ENCODE measurements at regions not wholly inside any gene's neighbourhood (a gene's known extent, or its start where the extent isn't known, plus 50 kb on each side); places are given as distances from the start of the nearest gene placed in this dataset.

DNA sequence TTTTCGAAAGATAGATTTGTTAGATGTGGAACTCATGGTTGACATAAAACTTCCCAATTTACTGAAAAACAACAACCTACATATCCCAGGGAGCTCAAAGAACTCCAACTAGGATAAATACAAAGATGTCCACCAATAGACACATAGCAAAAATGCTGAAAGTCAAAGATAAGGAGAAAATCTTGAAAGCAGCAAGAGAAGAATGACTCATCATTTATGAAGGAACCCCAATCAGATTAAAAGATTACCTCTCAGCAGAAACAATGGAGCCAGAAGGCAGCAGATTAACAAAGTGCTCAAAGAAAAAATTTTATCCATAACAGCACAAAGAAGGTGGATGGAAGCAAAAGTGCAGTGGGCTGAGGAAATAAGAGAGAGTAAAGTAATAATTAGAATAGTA is 908.6 kb downstream of the SORCS3 start:
- no peak for DNase-seq (ENCODE audit: low read depth)

DNA sequence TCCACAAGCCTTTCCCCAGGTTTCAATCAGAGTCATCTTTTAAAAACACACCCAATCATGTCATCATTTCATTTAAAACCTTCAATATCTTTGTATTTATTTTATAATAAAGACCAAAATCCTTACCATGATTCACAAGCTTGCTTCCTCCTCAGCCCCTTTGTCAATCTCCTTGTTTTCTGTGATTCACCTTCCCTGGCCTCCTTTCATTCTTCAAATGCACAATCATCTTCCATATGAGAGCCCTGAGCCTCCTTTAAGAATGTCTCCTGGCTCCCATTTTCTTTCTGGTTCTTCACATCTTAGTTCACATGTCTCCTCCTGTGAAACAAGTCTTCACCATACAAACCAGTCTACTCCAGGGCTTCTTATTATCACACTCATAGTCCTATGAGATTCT is 904.0 kb downstream of the SORCS3 start:
- no peak for DNase-seq (ENCODE audit: low read depth)

DNA sequence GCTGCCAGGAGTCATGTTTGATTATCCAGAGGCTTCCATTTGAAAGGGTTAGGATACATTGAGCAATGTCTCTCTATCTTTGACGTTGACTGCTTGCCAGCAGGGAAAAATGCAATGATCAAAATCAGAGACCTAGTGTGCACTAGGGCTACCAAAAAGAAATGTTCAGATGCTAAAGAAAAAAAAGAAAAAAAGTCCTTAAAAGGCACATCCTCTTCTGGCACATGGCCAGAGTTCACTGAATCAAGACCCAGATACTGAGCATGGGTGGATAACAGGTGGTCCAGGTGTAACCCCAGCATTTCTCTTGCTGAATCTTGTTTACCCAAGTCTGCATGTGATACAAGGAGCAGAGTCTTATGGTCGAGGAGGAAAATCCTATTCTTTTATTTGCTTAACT is 899.3 kb downstream of the SORCS3 start:
- DNase-seq (ENCODE audit: low read depth) = no peak

DNA sequence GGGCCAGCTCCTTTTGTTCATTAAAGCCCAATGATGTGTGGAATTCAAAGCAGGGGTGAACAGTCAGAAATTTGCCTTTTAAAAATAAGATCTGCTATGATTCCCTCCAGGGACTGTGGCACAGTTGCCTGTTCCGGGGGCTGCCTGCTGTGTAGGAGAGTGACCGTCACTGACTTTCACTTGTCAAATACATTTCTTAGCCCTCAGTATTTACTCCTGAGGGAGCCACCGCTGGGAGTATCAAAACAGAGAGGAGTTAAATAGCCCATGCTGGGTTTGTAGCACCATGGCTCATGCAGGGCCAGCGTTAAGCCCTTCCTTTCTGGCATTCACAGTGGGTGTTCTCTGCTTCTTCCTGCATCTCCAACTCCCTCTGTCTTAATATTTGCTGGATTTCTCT is 897.8 kb downstream of the SORCS3 start:
- DNase-seq (ENCODE audit: low read depth) = no peak

DNA sequence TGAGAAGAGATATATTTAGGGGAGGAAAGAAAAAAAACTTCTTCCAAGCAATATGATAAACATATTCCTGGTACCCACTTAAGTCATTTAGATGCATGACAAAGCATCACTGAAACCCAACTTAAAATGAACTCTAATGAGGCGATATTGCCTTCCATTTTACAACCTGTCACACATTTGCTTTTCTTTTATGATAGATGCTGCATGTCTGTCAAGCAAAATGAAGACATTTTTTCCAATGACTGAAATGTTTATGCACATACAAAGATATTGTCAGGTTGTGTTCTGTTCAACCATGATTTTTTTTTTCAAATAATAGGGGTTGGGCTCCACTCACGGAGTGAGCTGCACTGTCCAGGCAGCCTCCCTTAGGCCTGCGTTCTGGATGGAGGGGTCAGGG is 894.4 kb downstream of the SORCS3 start:
- DNase-seq (ENCODE audit: low read depth) = no peak

DNA sequence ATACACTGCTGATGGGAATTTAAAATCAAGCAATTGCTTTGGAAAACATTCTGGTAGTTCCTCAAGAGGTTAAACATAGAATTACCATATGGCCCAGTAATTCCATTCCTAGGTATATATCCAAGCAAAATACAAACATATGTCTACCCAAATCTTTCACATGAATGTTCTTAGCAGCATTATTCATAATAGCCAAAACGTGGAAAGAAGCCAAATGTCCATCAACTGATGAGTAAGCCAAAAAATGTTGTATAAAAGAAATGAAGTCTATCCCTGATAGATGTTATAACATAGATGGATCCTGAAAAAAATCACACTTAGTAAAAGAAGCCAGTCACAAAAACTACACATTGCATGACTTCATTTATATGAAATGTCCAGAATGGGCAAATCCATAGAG is 893.0 kb downstream of the SORCS3 start:
- no peak for DNase-seq (ENCODE audit: low read depth)

DNA sequence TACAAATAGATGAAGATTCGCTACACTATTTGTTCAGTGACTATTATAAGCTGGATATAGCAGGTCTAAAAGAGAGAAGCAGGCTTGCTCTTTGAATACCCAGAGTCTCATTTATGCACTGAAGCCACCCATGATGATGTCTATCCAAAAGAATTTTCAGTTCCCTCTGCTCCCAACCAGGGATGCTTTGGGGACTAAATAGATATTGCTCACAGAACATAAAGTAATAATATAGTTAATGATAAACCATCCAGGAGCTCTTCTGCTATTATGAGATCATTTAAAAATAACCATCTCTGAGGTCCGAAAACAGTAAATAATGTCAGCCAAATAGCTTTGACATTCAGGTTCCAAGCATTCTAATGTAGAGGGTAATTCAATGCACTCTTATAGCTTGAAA is 875.4 kb downstream of the SORCS3 start:
- DNase-seq (ENCODE audit: low read depth) = no peak

DNA sequence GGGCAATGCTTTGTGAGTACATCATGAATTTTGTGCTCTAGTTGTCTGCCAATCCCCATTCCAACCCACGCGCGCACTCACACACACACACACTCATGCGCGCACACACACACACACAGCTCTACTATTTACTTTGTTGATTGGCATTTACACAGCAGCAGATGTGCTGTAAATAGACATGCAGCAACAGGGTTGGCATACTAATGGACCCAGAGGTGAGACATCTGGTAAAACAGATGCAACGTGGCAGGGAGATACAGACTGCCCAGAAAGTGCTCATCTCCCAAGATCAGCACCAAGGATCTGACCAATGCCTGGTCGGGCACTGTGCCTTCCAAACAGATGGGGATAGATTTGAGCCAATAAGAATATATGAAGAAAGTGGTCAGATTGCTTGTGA is 873.0 kb downstream of the SORCS3 start:
- DNase-seq (ENCODE audit: low read depth) = no peak

DNA sequence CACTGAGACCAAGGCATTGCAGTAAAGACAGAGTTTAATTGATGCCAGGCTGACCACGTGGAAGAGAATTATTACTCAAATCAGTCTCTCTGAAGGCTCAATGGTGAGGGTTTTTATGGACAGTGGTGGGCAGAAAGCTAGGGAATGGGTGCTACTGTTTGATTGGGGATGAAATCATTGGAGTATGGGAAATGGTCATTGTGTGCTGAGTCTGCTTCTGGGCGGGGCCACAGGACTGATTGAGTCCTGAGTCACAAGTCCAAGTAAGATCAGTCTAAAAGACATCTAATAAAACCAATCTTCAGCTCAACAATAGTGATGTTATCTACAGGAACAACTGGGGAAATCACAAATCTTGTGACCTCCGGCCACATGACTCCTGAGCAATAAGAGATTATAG is 868.4 kb downstream of the SORCS3 start:
- no peak for DNase-seq (ENCODE audit: low read depth)

DNA sequence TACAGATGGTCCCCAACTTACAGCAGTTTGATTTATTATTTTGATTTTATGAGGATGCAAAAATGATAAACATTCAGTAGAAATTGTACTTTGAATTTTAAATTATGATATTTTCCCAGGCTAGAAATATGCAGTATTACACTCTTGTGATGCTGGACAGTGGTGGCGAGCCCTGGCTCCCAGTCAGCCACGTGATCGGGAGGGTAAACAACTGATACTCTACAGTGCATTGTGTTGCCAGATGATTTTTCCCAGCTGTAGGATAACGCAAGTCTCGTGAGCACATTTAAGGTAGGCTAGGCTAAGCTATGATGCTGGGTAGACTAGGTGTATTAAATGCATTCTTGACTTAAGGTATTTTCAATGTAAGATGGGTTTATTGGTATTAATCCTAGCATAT is 865.2 kb downstream of the SORCS3 start:
- no peak for DNase-seq (ENCODE audit: low read depth)

DNA sequence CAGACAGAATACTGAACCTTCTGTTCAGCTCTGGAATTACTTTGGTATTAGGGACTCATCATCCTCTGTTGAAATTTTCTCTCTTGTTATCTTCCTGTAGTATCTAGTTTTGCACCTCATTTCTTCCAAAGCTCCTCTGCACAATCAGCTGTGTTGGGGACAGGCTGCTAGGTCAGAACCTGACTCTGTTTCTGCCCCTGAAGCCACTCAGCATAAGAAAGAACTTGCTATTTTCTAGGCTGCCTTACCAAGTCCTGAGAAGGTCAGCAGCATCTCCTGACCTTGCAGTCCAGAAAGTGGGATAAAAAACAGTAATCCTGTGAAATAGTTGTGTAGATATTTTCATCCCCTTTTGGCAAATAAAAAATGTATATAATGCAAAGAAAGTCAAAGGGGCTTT is 862.6 kb downstream of the SORCS3 start:
- no peak for DNase-seq (ENCODE audit: low read depth)

DNA sequence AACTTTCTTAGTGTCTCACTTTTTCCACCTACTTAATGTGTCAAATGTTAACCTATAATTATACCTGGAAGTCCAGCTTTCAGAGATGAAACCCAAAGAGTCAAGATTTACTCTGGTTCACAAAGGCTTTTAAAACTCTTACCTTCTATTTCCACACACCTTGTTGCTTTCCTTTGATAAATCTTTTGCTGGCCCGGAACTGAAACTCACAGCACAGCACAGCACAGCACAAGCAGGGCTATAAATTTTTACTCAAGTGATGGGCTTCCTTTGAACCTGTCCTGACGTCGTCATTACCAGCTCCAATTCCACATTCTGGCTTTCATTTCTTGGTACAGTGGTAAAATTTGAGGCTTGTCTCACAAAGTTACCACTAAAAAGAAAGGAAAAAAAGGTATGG is 861.0 kb downstream of the SORCS3 start:
- no peak for DNase-seq (ENCODE audit: low read depth)

DNA sequence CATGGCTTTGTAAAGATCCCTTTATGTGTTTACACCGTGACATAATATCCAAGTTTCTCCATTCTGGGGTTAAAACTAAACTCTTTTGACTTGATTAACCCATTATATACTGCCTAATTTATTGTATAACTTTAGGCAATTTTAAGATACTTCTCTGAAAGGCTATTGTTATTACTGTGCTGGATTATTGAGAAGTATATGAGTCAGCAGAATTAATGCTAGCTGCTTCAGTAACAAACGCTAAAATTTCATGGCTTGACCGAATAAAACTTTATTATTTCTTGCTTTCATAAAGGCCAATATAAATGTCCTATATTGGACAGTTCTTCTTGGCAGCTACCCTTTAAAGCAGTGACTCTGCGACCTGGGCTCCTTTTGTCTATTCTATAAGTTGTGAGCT is 853.9 kb downstream of the SORCS3 start:
- DNase-seq (ENCODE audit: low read depth) = no peak

DNA sequence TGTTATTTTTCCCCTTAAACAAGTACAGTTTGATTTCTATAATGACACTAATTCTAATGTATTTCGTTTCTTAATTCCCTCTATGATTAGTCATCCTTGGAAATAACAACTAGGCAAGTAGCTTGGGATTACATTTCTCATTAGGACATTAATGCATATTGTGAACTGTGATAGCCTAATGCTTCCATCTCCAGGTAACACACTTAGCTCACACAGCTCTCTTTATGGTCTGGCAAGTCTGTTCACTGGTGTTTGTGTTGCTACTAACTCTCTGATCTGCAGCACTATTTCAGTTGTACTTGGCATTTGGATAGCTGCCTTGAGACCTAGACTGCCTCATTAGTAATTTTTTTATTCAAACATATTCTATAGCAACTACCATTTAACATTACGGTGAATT is 853.2 kb downstream of the SORCS3 start:
- no peak for DNase-seq (ENCODE audit: low read depth)

DNA sequence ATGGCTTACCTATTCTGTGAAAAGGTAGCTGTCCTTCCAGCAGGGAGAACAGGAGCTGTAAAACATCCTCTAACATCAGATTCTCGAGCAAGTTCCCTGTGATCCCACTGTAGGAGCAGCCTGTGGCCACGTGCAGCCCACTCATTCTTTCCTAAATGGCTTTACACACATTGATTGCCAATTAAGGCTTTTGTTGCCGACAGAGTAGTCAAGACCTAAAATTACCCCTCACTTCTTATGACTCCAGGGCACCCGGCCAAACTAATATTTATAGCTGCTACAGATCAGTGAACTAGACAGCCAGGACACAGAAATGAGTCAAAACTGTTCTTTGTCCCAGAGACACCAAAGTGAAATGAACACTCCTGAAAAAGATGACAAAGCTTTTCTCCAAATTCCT is 832.1 kb downstream of the SORCS3 start:
- DNase-seq (ENCODE audit: low read depth) = no peak

DNA sequence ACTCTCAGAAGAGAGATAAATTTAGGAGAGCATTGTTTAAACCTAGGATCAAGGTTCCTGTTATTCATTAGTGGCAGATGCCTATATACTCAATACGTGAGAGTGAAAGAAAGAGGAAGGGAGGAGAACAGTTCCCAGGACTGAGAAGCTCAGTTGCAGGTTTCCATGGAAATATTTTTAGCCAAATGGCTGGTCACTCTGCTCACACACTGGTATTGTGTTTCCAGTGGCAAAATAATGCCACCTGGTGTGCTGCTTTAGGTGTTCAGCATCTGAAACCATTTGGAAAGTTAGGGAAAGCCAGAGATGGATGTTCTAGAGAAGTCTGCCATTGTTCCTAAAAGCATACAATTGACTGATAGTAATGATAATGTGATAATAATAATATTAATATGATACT is 827.7 kb downstream of the SORCS3 start:
- DNase-seq (ENCODE audit: low read depth) = no peak

DNA sequence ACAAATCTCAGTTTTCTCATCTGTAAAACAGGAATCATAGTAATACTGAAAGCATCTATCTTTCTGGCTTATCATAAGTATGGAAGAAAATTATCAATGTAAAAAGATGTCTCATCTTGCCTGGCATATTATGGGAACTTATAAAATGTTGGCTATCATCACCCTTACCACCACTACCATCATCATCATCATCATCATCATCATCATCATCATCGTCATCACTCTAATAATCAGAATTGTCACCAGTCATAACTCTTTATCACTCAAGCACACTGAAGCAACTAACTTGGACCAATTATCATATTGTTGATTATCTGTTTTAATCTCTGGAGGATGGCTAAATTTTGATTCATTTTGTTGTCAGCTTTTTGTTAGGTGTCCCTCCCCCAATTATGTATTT is 825.4 kb downstream of the SORCS3 start:
- no peak for DNase-seq (ENCODE audit: low read depth)

DNA sequence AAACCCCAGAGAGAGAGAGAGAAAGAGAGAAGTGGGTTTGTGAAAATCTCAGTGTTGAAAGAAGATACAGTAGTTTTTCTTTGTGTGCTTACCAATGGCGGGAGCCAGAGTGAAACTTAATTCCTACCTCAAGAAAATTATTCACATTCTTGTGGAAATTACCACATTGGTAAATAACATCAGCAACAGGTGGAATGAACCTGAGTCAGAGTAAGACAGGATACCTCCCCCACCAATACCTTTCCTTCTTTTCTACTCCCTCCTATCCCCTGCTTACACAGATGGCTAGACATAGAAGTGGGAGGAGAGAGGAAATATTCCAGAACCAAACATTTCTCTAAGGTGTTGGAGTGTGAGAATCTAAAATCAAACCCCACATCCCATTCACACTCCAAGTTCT is 793.9 kb downstream of the SORCS3 start:
- no peak for DNase-seq (ENCODE audit: low read depth)

DNA sequence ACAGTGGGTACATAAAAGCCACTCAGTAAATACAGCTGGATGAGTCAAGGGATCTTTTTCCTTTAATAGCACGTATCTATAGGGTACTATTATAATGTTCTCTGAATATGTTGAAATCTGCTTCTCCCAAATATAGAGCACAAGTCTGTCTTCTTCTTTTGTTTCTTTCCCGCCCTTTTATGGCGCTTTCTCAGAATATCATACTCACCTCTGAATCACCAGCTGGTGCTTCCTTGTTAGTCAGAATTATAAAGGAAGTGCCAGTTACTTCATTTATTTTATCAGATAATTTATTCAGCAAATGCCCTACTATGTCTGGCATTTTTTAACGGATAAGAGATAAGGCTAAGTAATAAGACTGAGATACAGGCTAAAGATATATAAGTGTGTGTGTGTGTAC is 772.9 kb downstream of the SORCS3 start:
- DNase-seq (ENCODE audit: low read depth) = no peak

DNA sequence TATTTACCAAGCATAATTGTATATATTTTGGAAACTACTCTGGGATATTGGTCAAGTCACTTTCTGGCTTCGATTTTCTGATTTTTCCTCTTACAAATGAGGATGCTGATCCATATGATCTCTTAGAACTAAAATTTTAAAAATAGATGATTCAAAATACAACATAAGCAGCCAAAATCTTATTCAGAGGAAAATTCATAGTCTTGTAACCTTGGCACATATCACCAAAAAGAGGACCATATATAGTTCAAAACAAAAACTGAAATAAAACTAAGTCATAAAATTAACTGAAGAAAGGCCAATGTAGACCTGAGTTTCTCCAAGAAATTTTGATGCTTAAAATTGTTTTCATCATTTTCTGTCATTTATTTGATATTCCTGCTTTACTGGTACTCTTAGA is 768.3 kb downstream of the SORCS3 start:
- DNase-seq (ENCODE audit: low read depth) = no peak

DNA sequence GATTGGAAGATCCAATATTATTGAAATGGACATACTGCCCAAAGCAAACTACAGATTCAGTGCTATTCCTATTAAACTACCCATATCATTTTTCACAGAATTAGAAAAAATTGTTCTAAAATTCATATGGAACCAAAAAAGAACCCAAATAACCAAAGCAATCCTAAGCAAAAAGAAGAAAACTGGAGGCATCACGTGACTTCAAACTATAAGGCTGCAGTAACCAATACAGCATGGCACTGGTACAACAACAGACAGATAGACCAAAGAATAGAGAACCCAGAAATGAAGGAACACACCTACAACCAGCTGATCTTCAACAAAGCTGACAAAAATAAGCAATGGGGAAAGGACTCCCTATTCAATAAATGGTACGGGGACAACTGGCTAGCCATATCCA is 765.4 kb downstream of the SORCS3 start:
- DNase-seq (ENCODE audit: low read depth) = no peak

DNA sequence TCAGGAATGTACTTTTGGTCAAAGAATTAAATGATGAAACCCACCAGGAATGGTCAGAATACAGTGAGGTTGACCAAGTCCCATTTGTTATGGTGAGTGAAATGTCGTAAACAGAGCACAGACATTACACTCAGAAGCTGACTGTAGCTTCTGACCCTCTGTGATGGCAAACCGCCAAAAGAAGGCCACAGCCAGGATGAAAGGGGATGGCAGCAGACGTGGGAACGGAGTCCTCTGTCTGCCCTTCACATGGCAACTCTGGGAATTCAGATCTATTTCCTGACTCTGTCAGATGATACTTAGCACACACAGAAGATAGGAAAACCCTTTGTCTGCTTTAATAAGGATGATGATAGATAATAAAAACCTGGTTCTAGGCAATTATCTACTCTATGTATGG is 757.1 kb downstream of the SORCS3 start:
- no peak for DNase-seq (ENCODE audit: low read depth)

DNA sequence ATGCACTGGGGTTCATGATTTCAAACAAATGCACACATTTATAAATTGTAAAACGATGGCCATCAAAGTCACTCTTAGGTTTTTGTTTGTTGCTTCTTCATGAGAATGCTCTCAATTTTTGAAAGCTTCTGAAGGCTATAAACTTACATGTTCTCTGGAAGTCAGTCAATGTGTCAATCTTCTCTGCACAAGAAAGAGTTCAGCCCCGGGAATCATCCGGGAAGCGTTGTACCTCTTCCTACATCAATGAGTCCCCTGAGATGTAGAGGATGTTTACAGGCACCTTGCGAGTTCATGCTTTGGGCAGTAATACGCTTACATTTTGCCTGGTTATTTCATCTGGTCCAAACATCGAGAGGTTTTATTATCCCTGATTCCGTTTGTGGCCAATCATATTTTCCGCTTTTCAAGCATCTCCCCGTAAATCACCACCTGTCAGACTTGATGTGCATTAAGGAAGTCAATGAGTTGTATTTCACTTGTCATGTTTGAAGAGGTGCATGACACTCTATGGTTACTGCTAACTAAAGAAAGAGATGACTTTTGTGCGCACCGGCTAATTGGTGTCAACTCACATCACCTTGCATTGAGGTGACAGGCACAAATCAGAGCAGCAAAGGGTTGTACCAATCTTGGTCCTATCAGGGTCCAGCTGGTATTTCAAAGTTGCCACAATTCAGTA is 750.7 kb downstream of the SORCS3 start:
- DNase-seq (ENCODE audit: low read depth) = no peak

DNA sequence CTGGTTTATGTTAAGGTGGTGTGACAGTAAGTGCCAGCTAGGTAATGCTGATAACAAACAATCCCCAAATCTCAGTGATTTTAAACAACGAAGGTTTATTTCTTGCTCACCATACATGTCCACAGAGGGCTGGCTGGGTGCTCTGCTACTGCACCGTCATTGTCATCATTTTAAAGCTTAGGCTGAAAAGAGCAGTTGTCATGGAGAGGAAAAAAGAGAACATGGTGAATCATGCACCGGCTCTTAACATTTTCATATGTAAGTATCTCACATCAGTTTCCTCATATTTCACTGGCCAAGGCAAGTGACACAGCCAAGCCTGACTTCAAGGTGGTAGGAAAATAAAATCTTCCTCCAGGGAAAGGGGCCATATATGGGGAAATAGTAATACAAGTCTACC is 746.9 kb downstream of the SORCS3 start:
- no peak for DNase-seq (ENCODE audit: low read depth)

DNA sequence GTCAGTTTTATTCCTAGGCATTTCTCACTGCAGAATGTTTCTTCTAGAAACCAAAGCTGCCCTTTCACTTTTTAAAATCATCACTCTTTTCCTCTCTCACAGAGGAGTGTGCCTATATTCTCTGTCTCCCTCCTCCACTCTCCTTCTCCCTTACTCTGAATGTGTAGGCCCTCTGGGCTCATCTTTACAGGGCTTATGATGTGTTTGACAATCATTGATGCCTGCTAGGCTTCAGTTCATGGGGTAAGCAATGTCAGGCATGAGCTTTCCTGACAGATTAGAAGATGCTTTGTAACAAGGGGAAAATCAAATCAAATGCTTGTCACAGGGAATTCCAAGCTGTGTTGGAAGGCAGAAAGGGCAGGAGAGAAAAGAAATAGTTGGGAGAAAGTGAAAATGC is 742.9 kb downstream of the SORCS3 start:
- DNase-seq (ENCODE audit: low read depth) = no peak

Data from fibroblast of the conjunctiva (primary cell).